ENCODE measurements at regions not wholly inside any gene's neighbourhood (a gene's known extent, or its start where the extent isn't known, plus 50 kb on each side); places are given as distances from the start of the nearest gene placed in this dataset.

GRCh38 chr10:88127766-88128165 is 264.3 kb downstream of the PTEN start:
- no peak for DNase-seq (ENCODE audit: low read depth)

GRCh38 chr10:88129013-88129412 is 265.6 kb downstream of the PTEN start:
- no peak for DNase-seq (ENCODE audit: low read depth)

GRCh38 chr10:88130912-88131311 is 267.5 kb downstream of the PTEN start:
- no peak for DNase-seq (ENCODE audit: low read depth)

- peak; percentile 33 for DNase-seq (ENCODE audit: low read depth)
These were observed 268.2 kb downstream of the PTEN start for GRCh38 chr10:88131511-88132139.

GRCh38 chr10:88136712-88137111 is 273.3 kb downstream of the PTEN start:
- DNase-seq (ENCODE audit: low read depth): no peak

- DNase-seq (ENCODE audit: low read depth): no peak
These were observed 275.0 kb downstream of the PTEN start for GRCh38 chr10:88138319-88138848.

- DNase-seq (ENCODE audit: low read depth): no peak
These were observed 283.8 kb downstream of the PTEN start for GRCh38 chr10:88147000-88147798.

- DNase-seq (ENCODE audit: low read depth): no peak
These were observed 286.5 kb downstream of the PTEN start for GRCh38 chr10:88149906-88150305.

- DNase-seq (ENCODE audit: low read depth): peak; percentile 79
These were observed 286.9 kb downstream of the PTEN start for GRCh38 chr10:88150339-88150738.

- DNase-seq (ENCODE audit: low read depth): peak; percentile 96
These were observed 289.3 kb downstream of the PTEN start for GRCh38 chr10:88152728-88153133.

- DNase-seq (ENCODE audit: low read depth): peak; percentile 73
These were observed 291.3 kb downstream of the PTEN start for GRCh38 chr10:88154596-88155250.

GRCh38 chr10:88156341-88156740 is 292.9 kb downstream of the PTEN start:
- DNase-seq (ENCODE audit: low read depth): peak; percentile 67

- peak; percentile 94 for DNase-seq (ENCODE audit: low read depth)
These were observed 294.6 kb downstream of the PTEN start for GRCh38 chr10:88157981-88158465.

GRCh38 chr10:88158526-88159122 is 295.2 kb downstream of the PTEN start:
- no peak for DNase-seq (ENCODE audit: low read depth)

GRCh38 chr10:88159127-88159829 is 295.9 kb downstream of the PTEN start:
- no peak for DNase-seq (ENCODE audit: low read depth)

GRCh38 chr10:88161070-88161469 is 297.6 kb downstream of the PTEN start:
- DNase-seq (ENCODE audit: low read depth): no peak

GRCh38 chr10:88161756-88162155 is 298.3 kb downstream of the PTEN start:
- DNase-seq (ENCODE audit: low read depth): no peak

GRCh38 chr10:88162852-88163251 is 299.4 kb downstream of the PTEN start:
- DNase-seq (ENCODE audit: low read depth): no peak

- DNase-seq (ENCODE audit: low read depth): no peak
These were observed 300.1 kb downstream of the PTEN start for GRCh38 chr10:88163572-88163971.

- DNase-seq (ENCODE audit: low read depth): no peak
These were observed 301.0 kb downstream of the PTEN start for GRCh38 chr10:88164471-88164870.

- DNase-seq (ENCODE audit: low read depth): no peak
These were observed 302.4 kb downstream of the PTEN start for GRCh38 chr10:88165849-88166271.
